HG02938 (cell line): ENCODE measurements at regions not wholly inside any gene's neighbourhood (a gene's known extent, or its start where the extent isn't known, plus 50 kb on each side); places are given as distances from the start of the nearest gene placed in this dataset.

Experiments
- ATAC-seq: cut with Tn5 transposase; IDR thresholded peaks from one replicate; pipeline ENCODE4 v1.9.1; 2021; ENCODE audit warnings: mild to moderate bottlenecking, moderate library complexity; ENCODE audit not compliant: unreplicated experiment

DNA sequence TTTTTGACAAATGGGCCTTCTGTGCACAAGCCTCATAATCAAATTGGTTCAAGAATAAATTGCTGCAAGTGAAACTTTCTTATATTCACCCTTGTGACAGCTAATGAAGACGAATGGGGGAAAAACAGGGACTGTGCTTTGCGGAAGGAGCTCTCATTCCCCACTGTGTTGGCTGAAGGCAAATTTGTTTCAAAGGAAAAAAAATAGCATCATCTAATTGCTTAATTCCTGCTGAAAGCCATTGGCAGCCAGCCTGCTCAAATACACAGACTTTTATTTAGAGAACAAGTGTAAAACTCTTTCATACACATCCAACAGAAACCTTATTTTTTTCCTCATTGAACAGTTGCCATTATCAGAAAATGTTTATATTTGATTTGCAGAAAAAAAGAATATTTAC is 172.3 kb downstream of the ARL6IP6 start:
- ATAC-seq = no peak

DNA sequence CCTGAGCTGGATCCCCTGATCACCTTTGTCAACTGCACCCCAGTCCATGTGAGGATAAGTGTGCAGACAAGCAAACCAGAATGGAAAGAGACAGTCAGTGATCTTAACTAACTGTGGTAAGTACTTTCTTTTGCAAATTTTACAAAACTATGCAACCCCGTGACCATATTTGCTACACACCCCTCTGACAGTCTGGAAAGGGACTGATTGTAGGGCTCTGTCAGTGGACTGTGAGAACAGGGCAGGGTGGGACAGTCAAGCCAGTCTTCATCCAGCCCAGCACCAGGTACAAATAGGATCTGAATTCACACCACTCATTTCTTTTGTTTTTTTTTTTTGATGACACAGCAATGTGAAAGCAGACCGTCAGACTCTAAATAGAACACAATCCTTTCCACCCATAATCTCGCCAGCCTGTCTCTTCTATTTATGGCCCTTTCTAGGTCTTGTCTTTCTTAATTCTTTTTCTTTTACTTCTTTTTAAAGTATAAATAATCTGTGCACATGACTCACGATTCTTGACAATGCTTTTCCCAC is 165.6 kb downstream of the ARL6IP6 start:
- no peak for ATAC-seq

DNA sequence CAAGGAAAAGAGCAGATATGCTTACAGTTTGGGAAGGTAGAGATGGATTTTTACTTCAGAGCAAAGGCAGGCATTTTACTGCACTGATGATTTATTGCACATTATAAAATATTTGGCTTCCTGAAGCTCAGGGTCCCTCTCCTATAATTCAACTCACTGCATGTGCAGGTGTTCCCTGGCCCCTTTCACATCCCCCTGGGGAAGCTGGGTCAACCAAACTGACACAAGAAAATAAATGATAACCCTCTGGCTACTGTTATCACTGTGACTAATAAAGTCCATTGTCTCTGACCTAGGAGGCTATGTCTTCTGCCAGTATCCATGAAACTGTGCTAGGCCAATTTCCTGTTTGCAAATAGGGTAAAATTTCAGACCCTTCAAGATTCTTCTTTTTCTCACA is 163.1 kb downstream of the ARL6IP6 start:
- ATAC-seq = no peak

DNA sequence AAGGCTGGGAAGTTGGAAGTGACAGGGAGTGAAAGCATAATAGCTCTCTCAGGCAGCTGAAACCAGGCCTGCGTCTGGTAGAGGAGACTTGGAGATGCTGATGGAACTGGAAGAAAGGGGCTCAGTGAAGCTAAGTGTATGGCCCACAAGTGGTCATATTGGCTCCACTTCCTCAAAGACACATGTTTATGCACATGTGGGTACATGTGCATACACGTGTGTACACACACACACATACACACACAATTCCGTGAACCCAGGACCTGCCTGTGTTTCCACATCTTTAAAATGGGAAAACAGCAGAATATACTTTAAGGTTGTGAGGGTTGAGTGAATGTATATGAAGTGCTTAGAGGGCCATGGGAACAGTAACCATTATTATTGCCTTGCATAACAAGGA is 160.9 kb downstream of the ARL6IP6 start:
- ATAC-seq = no peak

DNA sequence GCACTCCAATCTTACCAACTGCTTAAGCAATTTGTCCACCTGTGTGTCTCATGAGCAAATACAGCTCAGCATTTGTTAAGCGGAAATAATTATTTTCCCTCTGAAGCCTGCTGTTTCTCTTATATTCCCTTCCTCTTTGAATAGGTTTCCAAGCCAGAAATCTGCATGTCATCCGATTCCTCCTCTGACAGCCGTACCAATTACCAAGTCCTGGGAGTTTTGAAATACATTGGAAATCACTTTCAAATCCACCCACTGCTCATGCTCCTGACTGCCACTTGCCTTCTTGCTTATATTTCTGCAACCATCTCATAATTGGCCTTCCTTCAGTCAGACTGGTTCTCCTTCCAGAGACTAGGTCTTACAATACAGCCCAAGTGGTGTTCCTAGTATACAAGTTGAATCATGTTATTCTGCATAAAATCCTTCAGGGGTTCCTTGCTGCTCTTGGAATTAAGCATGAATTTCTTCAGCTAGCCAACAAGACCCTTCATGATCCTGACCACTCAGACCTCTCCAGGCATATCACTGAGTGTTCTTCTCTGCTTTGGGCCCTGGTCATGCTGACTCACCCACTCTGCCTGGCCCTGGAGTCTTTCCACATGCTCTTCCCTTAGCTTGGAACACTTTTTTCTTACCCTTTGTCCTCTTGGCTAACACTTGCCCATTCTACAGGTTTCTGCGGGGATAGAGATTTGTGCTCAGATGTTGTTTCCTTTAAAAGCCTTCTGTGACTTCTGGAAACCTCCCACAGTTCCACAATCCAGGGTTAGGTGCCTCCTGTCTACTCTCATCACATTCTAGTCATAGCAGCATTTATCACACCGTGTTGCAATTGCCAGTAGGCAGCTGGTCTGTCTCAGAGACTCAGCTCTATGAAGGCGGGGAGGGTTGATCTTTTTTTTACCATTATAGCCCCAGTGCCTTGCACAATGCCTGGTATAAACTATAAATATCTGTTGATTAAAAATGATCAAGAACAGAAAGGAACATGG is 157.6 kb downstream of the ARL6IP6 start:
- no peak for ATAC-seq

DNA sequence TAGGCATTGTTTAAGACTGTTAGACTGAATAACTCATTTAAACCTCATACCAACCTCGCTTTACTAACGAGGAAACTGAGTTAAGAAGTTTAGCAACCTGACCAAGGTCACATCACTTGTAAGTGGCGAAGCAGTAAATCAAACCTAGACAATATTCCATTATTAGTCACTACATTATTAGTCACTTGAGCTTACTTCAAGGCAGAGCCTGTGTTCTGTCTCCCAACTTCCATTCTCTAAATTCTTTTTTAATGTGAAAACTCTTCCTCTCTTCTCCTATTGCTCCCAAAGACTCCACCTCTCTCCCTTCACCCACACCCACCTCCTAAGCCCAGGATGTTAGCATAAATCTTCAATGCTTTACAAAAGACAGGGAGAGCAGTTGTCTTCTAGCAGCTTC is 156.5 kb downstream of the ARL6IP6 start:
- no peak for ATAC-seq

DNA sequence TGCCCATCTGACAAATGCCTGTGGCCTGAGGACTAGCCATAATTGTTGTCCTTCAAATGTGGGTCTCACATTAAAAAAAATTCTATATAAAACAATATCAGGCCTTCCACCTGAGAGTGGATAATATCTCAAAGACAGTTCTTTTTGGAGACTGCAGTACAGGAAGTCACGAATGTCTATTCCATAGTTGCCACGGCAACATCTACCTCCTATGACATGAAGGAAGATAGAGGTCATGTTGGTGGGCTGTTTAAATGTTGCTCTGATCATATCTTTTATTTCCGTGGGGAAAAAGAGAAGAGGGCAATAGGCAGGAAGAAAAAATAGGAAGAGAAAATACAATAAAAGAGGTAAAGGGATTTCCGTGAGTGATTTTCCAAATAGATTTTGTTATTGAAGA is 151.8 kb downstream of the ARL6IP6 start:
- ATAC-seq = no peak

DNA sequence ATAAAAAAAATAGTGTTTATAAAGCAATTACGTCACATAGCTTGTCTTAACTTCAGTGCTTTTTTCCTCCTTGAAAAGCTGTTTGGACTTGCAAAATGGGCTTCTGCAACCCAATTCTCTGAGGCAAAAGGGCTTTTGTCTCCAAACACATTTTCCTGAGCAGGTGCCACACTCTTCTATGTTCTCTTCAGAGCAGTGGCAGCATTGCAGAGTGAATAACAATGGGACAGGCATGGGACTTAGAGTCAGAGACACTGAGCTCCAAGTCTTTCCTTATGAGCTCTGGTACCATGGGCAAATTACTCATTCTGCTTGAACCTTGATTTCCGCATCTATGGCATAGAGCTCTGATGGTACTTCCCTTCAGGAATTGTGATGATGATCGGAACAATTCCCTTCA is 149.0 kb downstream of the ARL6IP6 start:
- ATAC-seq = no peak

DNA sequence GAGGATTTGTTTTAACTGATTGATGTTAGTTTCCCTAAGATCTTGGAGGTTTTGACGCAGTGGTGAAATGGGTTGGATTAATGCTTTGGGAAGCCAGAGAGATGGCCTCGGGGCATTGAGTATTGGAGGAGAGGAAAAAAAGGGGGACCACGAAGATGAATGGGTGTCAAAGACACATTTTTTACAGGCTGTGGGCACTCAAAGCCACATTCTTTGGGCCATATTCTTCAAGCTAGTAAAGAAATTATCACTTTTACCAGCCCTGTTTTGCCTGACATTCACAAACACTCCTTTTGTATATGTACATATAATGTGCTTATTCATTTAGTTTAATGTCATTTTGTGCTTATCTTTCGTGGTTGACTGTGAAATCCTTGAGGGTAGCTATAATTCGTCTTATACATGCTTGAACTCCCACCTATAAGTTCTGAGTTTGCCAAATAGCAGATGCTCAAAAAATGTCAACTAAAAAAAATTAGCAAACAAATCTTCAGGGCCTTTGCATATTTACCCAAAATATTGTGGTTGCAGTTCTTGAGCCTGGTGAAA is 146.3 kb downstream of the ARL6IP6 start:
- ATAC-seq = no peak

DNA sequence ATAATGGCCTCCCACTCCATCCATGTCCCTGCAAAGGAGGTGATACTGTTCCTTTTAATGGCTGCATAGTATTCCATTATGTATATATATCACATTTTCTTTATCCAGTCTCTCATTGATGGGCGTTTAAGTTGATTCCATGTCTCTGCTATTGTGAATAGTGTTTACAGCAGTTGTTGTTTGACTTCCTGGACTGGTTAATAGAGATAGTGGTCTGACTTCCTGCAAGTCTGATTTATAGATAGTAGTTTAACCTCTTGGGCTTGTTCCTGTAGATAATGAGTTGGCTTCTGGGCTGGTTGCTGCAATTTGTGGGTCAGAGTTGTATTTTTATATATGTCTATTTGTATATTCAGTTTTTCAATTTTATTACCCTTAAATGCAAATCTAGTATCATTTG is 145.4 kb downstream of the ARL6IP6 start:
- ATAC-seq = no peak

DNA sequence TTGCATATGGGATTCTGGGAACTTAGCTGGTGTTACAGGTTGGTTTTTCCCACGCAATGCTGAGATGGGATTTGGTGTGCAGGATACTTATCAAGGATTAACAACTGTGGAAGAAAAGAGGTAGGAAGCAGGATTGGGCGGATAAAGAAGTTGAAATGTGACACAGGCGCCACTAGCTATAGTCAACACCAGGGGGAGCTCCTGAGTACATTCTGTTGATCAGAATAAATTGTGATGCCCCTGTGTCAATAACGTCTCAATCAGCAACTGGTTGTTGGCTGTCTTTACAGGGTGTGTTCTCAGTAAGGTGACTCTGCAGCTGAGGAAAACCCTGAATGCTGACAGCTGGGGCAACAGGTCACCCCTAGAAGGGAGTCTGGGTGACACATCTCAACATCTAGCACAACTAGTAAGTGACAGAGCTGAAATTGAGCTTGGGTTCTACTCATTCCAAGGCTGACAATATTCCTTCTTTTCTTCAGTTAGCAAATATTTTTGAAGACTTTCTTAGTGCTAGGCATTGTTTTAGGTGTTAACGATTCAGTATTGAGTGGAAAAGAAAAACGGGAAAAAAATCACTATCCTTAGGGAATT is 143.0 kb downstream of the ARL6IP6 start:
- ATAC-seq = peak; percentile 47

DNA sequence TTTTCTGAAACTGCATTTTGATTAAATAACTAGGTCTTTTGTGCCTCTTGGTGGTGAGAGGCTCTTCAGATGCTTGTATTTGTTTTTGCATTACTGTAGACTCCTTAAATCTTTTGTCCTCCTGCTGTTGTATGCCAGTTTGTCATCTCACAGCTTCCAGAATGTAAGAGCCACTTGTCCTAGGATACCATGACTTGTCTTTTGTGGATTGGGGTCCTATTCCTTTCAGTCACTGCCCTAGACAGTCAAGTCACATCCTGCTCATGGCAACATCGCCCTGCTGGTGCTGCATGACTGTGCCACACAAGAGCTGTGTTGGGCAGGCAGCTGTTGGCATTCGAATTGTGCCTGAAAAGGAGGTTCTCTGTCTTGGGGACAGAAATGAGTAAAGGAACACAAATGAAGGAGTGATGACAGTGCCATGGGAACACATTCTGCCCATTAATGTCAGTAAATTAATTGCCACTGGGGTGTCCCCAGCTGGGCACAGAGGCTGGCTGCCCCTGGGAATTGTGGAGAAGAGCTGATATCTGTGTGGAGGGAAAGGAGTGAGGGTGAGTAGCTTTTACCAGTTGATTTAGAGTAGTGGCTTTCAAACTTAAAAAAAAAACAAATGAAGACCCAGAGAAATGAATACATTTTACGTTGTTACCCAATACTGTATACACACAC is 140.3 kb downstream of the ARL6IP6 start:
- no peak for ATAC-seq

DNA sequence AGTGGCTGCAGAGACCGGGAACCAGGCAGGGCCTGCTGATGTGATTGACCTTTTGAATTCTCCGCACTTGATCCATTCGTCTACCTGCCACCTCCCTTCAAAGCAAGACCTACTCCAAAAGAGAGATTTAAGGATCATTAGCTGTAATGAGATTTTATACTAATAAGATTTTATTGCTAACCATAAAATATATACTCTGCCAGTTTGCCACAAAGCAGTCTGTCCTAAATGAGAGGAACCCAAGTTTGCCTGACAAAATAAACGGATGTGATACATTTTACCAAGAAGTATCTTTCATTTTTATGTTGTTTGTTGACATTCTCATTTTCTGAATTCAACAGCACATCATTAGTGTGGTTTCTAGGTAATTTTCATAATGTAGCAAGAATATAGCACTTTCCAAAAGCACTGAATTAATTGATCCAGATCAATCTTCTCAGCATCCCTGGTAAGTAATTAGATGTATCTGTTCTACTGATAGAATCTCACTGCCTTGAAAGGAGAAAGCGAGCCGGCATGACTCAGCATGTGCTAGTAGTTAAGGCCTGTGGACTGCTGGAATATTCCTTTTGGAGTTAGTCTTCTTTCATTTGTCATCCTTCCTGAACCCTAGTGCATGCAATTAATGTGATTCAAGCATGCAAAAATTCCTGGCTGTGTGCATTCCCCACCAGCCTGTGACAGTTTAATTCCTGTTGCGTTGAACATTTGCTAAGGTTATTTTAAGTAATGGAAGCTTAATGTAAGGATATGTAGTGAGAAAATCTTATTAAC is 128.5 kb downstream of the ARL6IP6 start:
- no peak for ATAC-seq

DNA sequence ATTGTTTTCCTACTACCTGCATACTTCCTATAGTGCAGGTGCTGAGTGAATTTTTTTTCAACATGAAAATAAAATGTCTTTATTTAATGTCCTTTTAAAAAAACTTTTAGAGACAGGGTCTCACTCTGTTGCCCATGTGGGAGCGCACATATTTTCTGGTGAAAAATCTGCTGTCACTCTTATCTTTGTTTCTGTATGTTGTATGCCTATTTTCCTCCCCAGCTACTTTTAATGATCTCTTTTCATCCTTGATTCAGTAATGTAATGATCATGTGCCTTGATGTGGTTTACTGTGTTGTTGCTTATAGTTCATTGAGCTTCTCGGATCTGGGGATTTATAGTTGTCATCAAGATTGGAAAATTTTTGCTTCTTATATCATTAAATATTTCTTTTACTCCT is 117.3 kb downstream of the ARL6IP6 start:
- ATAC-seq = no peak

DNA sequence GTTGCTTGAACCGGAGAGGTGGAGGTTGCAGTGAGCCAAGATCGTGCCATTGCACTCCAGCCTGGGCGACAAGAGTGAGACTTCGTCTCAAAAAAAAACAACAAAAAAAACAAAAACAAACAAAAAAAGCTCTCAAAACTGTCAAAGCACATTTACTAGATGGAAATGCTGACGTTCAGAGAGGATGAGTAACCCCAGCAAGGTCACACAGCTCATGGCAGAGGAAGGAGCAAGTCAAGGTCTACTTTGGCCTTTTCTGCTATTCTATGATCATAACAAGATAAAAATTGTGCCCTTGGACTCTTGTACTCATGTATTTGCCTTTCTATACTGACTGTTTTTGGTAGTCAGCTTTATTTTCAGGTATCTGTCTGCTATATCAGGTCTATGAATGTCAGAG is 109.5 kb downstream of the ARL6IP6 start:
- no peak for ATAC-seq

DNA sequence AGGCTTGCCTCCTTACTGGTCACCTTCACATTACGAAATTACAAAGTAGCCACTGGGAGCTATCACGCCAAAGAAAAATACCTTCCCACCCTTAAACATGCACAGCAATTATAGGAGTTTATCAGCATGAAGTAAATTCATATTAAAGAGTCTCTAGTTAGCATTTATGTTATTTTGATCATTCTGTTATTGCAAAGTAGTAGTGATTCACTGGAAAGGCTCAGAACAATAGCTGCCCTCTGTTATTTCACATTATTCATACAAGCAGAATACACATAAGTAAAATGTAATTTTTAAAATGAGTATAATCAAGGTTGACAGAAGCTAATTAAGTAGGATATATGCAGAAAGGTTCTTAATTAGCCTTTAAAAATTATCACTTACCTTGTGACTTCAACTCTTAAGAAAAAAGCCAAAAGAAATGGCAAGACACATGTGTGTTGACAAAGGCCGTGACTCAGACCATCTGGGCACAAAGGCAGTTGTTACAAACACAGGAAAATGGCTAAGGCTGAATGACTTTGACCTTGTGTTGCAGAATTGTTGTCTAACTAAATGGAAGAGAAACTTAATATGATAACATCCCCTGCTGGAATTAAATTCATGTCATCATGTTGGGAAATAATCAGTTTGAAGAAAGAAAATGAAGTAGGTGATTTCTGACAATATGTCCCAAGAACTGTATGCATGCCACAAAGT is 108.3 kb downstream of the ARL6IP6 start:
- ATAC-seq = no peak

DNA sequence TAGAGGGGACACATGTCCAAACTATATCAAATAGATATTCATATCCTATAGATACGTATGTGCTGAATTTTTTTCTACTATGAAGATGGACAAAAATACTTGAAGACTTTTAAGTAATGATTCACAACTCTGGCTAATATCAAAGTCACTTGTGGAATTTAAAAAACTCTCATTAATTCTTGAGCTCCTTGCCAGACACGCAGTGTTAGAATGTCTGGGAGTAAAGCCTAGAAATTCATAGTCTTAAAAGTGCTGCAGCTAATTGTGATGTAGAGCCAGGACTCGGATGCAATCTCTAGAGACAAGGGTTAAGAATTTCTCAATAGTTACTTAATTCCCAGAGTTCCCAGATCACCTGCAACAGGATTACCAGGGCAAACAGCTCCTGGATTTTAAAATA is 107.4 kb downstream of the ARL6IP6 start:
- no peak for ATAC-seq

DNA sequence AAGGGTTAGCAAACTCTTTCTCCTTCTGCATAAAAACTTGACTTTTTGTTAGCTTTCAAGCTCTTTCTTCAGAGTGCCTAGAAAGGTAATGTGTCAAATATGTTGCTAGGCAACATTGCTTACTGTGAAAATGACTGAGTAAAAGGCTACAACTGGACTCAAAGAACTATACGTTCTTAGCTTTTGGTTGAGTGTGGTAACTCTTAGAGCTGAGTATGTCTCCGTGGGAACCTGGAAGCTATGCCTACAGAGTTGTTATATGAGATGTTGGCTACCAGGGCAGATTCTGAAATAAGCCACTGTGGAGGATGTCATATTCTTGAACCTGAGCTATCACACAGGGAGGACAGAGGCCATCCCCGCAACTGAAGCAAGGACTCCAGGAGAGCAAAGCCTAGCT is 105.5 kb downstream of the ARL6IP6 start:
- ATAC-seq = no peak

DNA sequence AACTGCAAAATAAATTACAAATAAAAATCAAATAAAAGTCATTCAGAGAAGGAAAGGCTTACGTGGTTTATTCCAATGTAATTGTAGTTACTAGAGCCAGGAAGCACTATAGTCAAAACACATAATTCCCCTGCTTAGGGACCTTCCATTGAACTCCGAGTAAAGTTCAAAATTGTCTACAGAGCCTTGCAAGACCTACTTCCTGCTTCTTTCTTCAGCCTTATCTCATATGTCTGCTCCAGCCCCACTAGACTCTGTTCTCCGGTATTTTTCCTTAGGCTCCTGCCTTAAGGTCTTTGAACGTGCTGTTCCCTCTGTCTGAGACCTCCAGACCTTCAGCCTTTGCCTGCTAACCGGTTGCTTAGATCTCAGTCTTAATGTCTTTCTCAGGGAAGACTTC is 104.3 kb downstream of the ARL6IP6 start:
- no peak for ATAC-seq

DNA sequence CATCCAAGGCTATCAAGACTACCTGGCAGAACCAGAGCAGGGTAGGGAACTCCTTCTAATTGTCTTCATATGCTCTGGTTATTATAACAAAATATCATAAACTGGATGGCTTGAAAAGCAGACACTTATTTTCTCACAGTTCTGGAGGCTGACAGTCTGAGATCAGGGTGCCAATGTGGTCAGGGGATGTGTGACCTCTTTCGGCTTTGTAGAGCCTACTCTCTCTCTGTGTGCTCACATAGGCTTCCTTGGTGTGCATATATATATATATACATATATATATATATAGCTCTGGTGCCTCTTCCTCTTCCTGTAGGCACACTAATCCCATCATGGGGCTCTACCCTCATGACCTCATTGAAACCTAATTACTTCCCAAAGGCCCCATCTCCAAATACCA is 101.6 kb downstream of the ARL6IP6 start:
- ATAC-seq = no peak
